Midbrain (tissue), 1 donor: ENCODE measurements at regions not wholly inside any gene's neighbourhood (a gene's known extent, or its start where the extent isn't known, plus 50 kb on each side); places are given as distances from the start of the nearest gene placed in this dataset.

ENCODE experiments used
- DNase-seq: peaks from one replicate; lab custom pipeline; 2025; lab: John Stamatoyannopoulos, UW

DNA sequence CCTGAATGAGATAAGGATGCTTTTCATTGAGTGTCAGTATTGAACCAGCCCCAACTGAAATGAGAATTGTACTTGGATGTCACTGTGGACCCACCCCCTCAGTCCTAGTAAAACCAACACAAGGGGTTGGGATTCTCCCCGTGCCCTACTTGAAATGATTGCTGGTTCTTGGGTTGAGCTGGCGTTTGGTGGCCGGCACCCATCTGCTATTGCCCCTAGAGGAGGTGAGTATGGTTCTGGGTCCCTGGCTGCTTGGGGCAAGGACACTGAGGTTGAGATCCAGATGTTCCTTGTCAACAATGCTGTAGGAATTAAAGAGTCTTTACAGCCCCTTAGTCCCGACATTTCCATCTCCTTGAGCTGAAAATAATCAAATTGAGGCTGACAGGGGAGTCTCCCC, 170.0 kb upstream of the ZNF32 start:
- DNase-seq = no peak

DNA sequence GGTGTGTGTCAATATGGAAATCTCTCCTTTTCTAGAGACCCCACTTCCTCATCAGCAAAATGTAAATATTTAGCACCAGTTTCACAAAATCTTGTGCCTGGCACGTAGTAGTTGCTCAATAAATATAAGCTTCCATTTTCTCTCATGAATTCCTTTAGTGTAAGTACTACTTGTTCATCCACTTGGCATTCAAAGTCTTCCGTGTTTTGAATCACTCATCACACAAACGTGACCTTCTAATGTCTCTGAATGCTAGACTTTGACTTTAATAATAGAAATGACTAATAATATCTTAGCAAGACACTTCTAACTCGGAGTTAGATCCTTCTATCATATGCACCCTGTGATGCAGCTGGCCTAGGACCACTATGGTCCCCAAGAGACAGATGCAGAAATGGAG, 168.7 kb upstream of the ZNF32 start:
- DNase-seq = no peak

DNA sequence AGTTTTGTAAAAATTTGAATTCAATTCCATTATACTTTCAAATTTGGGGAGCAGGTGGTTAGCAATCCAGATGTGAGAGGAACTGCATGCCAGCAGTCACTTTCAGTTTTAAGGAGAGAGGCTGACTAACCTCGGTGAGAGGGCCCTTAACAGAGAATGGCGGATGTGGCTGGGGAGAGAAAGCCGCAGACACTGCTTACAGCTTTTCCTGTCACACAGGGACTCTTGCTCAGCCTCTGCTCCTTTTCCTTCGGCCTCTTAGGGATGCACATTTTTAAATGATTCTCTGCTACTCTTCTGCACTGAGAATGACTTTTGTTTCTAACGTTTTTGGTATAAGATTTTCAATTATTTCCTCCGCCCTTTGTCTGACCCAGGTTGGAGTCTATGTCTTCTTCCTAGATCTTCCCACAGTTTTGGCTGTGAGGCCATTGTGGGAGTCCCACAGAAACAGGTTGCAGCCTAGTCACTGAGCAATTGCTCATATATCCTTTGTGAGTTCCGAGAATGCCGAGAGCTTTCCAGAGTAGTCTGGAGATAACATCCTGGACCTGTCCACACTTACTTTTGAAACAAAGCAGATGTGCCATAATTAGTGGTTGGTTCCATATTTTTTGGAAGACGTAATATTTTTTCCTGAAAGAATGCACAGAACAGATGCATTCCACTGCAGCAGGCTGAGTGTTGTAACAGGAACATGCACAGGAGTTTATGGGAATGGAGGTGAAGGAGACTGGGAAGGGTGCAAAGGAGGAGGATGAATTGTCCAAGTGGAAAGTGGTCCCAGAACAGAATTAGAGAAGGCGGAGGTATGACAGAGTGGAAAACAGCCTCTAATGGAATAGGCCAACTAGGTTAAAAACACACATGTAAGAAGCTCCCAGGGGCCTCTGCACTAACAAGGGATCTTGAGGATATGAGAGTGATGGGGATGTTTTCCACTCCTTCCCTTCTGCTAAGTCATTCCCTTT, 168.0 kb upstream of the ZNF32 start:
- no peak for DNase-seq

- no peak for DNase-seq
These were observed 166.7 kb upstream of the ZNF32 start for GRCh38 chr10:43815181-43815885.

- no peak for DNase-seq
These were observed 166.0 kb upstream of the ZNF32 start for GRCh38 chr10:43814663-43815062.

- no peak for DNase-seq
These were observed 163.2 kb upstream of the ZNF32 start for GRCh38 chr10:43811871-43812270.

DNA sequence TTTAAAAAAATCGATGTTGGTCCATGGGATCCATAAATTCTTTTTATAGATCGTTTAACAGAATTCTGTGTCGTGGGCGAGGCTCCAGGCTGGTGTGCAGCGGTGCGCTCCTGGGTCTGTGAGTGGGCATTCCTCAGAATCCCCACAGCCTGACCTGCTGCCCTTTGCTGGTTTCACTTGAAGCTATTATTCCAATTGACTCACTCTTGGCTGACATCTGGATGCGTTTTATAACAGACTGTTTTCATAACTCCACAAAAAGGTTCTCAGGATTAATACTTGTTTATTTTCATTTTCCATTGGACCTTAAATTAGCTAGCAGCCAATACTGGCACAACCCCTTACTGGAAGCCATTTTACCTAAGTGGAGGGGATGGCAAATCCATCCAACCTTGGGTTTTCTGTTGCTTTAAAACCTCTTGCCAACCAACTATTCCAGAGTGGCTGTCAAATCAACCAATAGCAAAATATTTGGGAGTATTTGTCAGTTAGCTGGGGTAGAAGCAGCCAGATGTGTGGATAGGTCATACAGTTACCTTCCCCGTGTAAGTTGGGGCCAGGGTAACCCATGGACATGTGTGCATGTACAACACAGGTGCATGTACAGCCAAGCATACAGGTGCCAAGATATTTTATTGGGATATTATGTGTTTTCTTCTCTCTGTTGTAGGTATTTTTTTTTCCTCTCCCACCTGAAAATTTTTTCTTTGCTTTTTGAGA, 160.7 kb upstream of the ZNF32 start:
- DNase-seq = no peak

- no peak for DNase-seq
These were observed 159.5 kb upstream of the ZNF32 start for GRCh38 chr10:43808136-43808535.

- no peak for DNase-seq
These were observed 158.4 kb upstream of the ZNF32 start for GRCh38 chr10:43806831-43807640.

DNA sequence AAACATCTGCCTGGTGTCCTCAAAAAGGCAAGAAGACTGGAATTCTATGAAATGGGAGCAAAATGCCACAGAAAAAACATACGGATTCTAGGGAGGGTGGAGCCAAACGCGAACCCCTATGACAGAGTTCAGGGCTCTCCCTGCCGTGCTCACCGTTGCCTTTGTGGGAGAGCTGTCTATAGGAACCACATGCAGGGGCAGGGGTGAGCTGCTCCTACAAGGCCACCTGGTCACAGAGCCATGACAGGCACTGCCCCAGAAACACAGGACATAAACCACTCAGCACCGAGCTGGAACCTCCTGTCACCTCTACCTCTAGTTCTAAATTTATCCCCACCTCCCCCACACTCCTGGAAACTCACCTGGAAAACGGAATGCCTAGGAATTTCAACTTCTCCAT, 155.1 kb upstream of the ZNF32 start:
- no peak for DNase-seq

- DNase-seq = no peak
These were observed 154.5 kb upstream of the ZNF32 start for GRCh38 chr10:43802988-43803696.

- DNase-seq = no peak
These were observed 152.9 kb upstream of the ZNF32 start for GRCh38 chr10:43801626-43802025.

DNA sequence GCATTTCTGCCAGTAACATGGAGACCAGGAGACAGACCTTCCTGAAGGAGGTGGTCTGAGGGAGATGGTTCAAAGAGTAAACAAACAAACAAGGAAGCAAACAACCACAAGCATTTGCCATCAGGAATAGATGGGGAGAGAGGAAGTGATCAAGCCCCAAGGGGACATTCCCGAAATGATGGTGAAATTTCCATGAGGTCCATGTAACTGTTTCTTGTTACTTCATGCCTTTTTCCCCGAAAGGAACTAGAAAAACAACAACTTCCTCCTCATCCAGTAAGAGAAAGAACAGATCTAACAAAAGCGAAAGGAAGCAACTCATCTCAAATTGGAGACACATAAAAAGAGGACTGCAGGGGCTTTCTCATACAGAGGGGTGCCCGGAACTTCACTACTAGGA, 152.5 kb upstream of the ZNF32 start:
- no peak for DNase-seq

DNA sequence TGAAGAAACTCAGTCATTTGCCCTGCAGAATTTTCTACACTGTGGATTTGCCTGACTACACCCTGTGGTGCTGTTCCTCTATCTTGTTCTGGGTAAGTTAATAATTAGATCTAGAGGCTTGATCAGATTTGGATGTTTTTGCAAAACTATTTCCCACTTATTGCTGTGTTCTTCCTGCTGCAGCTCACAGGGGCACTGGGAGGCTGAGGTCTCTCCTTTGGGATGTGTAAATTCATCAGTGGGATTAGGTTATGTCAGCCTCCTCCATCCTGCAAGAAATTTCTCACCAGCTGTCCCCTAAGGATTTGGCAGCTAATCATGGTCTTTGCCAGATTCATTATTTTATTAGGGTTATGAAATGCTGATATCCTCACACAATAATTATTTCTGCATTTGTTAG, 148.1 kb upstream of the ZNF32 start:
- no peak for DNase-seq

GRCh38 chr10:43795639-43796038, 147.0 kb upstream of the ZNF32 start:
- DNase-seq = no peak

- DNase-seq = no peak
These were observed 146.4 kb upstream of the ZNF32 start for GRCh38 chr10:43795093-43795492.

DNA sequence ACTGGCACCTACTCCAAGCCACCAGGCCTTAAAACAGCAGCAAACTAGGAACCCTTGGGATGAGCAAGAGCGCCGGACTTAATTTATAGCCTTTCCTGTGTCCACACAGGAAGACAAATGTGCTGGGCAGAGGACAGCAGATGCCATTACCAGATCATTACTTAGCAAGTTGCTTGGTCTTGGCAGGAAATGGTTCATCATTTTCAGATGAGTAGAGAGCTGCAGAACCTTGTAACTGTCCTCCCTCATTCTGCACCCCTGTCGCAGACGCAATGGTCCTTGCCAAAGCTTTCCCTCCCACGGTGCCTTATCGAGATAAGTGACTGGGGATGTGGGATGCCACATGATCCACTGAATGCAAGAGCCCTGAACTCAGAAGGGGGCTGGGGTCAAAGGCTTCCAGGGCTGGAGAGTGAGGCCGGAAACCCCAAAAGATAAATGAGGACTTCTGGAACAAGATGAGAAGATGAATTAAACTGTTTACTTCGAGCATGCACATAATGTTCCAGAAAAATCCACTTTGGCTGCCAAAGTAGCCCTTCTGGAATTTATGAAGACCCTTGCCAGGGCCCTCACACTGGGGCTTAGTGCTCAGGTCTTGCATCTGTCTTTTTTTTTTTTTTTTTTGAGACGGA, 145.6 kb upstream of the ZNF32 start:
- no peak for DNase-seq

DNA sequence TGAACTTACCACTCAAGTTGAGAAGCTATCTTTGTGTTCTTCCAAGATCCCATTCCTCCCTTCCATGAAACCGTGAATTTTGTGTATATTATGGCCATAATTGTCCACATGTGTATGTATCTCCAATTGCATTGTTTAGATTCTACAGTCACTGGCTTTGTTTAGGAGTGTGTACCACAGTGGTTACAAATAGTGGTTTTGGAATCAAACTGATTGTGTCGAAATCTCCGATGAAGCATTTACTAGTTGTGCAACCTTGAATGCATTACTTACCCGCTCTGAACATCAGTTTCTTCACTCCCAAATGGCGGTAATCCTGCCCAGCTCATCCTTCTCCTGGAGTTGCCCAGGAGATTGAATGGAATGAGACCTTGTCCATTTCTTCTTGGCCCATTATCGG, 145.0 kb upstream of the ZNF32 start:
- no peak for DNase-seq

DNA sequence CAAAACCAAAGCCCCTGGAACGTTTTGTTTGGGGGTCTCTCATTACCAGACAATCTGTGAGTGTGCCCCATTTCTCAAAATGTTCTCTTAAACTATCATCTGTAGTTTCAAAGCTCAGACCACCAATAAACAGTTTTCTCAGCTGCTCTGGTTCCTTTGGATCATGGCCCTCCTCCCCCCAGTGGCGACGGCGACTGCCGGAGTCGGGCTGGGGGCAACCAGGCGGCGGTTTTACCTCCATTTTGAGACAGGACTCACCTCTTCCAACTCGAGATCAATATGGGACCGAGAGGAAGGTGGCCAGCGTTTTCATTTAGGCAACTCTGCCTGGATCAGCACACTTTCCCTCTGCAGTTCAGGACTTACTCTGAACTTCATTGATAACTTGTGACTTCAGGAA, 141.5 kb upstream of the ZNF32 start:
- DNase-seq = no peak

- DNase-seq = no peak
These were observed 136.6 kb upstream of the ZNF32 start for GRCh38 chr10:43785252-43785651.

DNA sequence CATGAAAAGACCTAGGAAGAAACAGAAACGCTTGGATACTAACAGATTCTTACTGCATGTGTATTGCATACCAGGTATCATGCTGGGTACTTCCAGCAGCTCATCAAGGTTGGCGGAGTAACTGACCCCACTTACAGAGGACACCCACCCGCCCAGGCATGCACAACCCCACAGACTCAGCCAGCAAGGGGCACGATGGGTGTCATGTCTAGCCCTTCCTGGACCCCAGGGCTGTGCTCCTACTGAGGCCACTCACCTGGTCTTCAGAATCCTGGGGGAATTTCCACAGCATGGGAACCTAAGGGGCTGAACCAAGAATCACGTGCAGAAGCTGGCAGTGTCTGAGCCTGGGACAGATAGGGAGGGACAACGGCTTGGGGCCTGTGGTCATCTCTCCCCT, 134.1 kb upstream of the ZNF32 start:
- no peak for DNase-seq
